Activated naive CD4-positive, alpha-beta T cell treated with anti-CD3 and anti-CD28 coated beads for 36 hours (primary cell): ENCODE measurements at regions not wholly inside any gene's neighbourhood (a gene's known extent, or its start where the extent isn't known, plus 50 kb on each side); places are given as distances from the start of the nearest gene placed in this dataset.
"Not testable (repeated sequence)": the region's sequence is repeated elsewhere in the genome, so short reads cannot be mapped to it uniquely, and the experiment has no call there.

Source experiments
- CTCF ChIA-PET: fragments of 350-600 bp; sonication (Branson Sonifier 250); formaldehyde crosslinking; loops from one replicate; lab custom pipeline; 2021; ENCODE audit warnings: antibody characterized with exemption; lab: Charles Lee
- DNase-seq: peaks from one replicate; pipeline ENCODE4 v3.0.0-alpha.2; 2020
- H3K27ac Mint-ChIP-seq: one replicate; pipeline ENCODE4 v1.8.0; 2021; ENCODE audit warnings: mild to moderate bottlenecking, mixed read lengths
- H3K27me3 Mint-ChIP-seq: one replicate; pipeline ENCODE4 v1.8.0; 2021; ENCODE audit warnings: low read depth, mixed read lengths
- H3K36me3 Mint-ChIP-seq: one replicate; pipeline ENCODE4 v1.8.0; 2021; ENCODE audit warnings: low read depth, mixed read lengths
- H3K4me1 Mint-ChIP-seq: one replicate; pipeline ENCODE4 v1.8.0; 2021; ENCODE audit warnings: low read depth, mixed read lengths
- H3K4me3 Mint-ChIP-seq: one replicate; pipeline ENCODE4 v1.8.0; 2021; ENCODE audit warnings: mild to moderate bottlenecking, moderate library complexity, mixed read lengths
- H3K9me3 Mint-ChIP-seq: one replicate; pipeline ENCODE4 v1.8.0; 2021; ENCODE audit warnings: mixed read lengths
- intact Hi-C: fragments of 100-400 bp; cut with micrococcal nuclease; formaldehyde crosslinking; loops from one replicate; pipeline ENCODE4 v1.15.1; 2023

DNA sequence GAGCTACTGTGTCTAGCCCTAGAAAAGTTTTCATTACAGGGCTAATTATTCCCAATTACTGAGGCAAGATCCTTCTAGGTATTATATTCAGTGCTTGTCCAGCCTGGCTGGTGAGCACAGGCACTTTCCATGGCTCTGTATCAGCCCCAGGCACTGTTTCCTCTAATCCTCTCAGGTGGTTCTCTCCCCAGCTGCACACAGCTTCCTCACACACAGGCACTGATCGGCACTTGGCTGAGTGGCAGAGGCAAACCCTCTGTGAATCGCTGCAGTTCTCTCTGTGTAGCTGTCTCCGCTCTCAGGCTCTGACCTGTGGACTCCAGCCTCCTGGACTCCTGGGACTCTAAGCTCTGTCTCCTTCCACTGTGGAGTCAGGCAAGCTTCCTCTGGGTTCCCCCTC, 318.1 kb downstream of the KLF13 start:
- DNase-seq, H3K4me1 Mint-ChIP-seq, H3K27ac Mint-ChIP-seq, H3K36me3 Mint-ChIP-seq, H3K4me3 Mint-ChIP-seq, H3K9me3 Mint-ChIP-seq, CTCF ChIA-PET, H3K27me3 Mint-ChIP-seq: not testable (repeated sequence)
- intact Hi-C loops: loop anchor here (5.0 kb wide), 1 partner anchor 333 kb away; no protein-coding TSS in a partner anchor

DNA sequence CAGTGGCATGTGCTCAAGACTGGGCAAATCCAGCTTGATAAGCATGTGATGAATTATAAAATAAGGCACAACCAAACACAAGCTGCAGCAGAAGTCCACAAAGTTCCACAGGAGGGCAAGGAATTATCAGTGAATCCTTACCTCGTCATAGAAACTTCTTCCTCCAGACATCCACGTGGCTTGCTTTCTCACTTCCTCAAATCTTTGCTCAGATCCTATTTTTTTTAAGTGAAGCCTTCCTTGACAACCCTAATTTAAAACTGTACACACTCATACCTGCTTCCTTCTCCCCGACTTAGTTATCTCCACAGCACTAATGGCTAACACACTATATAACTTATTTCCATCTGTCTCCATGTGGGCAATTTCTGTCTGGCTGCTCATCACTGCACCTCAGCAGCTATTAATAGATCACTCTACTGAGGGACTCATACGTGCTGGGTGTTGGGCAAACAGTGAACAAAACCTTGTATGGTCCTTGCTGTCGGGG, 320.7 kb downstream of the KLF13 start:
- H3K4me3 Mint-ChIP-seq, H3K27ac Mint-ChIP-seq, H3K4me1 Mint-ChIP-seq, H3K27me3 Mint-ChIP-seq, H3K36me3 Mint-ChIP-seq, CTCF ChIA-PET, DNase-seq, H3K9me3 Mint-ChIP-seq: not testable (repeated sequence)
- intact Hi-C loops: loop anchor here (5.0 kb wide), 1 partner anchor 330 kb away; no protein-coding TSS in a partner anchor

DNA sequence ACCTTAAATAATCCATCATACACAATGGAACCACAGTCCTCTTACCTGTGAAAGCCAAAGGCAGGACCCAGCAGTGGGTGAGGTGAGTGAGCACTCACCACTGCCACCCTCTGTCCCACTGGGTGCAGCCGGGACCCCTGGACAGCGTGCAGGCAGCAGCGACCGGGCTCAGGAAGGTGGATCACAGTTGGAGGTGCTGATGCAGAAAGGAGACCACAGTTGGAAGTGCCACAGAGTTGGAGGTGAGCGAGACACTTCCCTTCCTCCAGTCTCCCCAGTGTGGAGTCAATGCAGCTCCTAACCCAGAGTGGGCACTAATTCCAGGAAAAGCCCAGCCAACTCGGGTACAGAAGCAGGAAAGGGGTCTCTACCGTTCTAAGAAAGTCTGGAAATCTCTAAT, 323.0 kb downstream of the KLF13 start:
- not testable (repeated sequence) for H3K9me3 Mint-ChIP-seq, H3K27ac Mint-ChIP-seq, H3K36me3 Mint-ChIP-seq, H3K4me3 Mint-ChIP-seq, DNase-seq, H3K27me3 Mint-ChIP-seq, H3K4me1 Mint-ChIP-seq
- intact Hi-C loops: loop anchor here (2.0 to 5.0 kb wide), 2 partner anchors 219 to 328 kb away; no protein-coding TSS in a partner anchor
- CTCF ChIA-PET: interaction anchor here (0.7 kb wide), 1 partner anchor 226 kb away, joined by 3 read pairs; no protein-coding TSS in a partner anchor

DNA sequence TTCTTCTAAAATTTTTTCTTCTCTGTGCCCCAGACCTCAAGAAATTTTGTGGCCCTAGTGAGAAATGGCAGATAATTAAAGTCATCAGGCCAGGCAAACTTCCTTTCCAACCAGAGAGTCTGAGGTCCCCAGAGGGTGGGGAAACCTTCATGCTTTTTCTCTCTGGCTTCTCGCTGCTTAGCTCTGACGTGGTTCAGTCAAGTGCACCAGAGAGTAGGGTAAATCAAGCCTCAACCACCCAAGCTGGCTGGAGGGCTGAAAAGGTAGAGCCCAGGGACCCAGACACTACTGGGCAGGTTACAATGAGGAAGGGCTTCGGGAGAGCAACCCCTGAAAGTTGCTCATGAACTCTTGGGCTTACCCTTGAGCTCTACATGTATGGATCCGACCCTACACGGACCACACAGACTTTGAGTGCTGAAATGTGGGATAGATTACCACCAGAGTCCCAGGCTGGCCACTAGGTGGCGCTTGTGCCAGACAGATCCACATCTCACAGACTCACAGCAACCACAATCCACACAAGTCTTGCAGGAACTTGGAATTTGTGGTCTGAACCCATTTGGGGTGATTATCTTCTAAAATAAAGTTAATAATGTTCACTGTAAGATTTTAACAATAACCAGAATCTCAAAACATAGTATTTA, 323.5 kb downstream of the KLF13 start:
- peak; percentile 76 for DNase-seq
- intact Hi-C loops, H3K27me3 Mint-ChIP-seq, H3K36me3 Mint-ChIP-seq, H3K4me3 Mint-ChIP-seq, CTCF ChIA-PET, H3K27ac Mint-ChIP-seq, H3K9me3 Mint-ChIP-seq, H3K4me1 Mint-ChIP-seq: not testable (repeated sequence)

DNA sequence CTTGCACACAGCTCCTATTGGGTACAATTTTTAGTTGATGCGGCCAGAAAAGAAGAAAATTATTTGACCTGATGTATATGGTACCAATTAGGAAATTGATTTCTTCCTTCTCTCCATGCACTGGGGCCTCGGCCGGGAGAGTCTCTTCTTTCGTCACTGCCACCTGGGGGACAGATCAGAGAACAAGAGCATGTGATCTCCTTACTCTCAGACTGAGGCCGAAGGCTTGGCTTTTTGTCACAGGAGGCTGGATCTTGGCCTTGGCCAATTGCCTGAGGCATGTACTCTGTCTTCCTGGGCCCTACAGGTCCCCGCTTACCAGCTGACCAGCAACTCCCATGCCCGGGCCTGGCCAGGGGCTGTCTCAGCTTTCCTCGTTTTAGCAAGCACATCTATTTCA, 330.3 kb downstream of the KLF13 start:
- H3K4me1 Mint-ChIP-seq, H3K36me3 Mint-ChIP-seq, H3K9me3 Mint-ChIP-seq, H3K4me3 Mint-ChIP-seq, H3K27ac Mint-ChIP-seq, H3K27me3 Mint-ChIP-seq, CTCF ChIA-PET, intact Hi-C loops, DNase-seq: not testable (repeated sequence)

DNA sequence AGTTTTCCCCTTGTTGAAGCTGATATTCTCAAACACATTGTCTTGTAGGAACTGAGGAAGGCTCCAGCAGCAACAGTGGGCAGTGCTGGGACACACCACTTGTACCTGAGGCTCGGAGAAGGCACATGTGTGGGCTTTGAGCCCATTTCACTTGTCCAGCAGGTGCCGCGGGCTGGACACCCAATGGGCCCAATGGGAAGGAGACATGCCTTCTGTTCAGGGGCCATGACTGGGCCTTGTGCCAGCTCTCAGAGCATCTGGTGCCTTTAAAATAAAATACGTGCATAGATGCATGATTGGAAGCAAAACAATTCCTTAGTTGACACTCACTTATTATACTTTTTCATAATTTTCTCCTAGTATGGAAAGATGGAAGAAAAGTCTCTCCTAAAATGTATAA, 334.2 kb downstream of the KLF13 start:
- Mint-ChIP-seq H3K4me3 (no peak overlapping the region), H3K4me1 (no peaks in the 10 kb centered on the region), H3K27me3 (peaks cover 11% of the 10 kb centered on the region), H3K9me3 (no peaks in the 10 kb centered on the region), H3K27ac (no peak overlapping the region), H3K36me3 (no peaks in the 10 kb centered on the region)
- intact Hi-C loops: no loop called here
- DNase-seq: no peak
- CTCF ChIA-PET: no interaction called here

DNA sequence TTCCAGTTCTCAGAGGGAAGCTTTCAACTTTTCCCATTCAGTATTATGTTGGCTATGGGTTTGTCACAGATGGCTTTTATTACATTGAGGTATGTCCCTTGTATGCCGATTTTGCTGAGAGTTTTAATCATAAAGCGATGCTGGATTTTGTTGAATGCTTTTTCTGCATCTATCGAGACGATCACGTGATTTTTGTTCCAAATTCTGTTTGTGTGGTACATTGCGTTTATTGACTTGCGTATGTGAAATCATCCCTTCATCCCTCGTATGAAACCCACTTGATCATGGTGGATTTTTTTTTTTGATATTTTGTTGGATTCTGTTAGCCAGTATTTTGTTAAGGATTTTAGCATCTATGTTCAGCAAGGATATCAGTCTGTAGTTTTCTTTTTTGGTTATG, 339.1 kb downstream of the KLF13 start:
- H3K27ac Mint-ChIP-seq, H3K4me1 Mint-ChIP-seq, CTCF ChIA-PET, H3K4me3 Mint-ChIP-seq, H3K36me3 Mint-ChIP-seq, DNase-seq, intact Hi-C loops, H3K9me3 Mint-ChIP-seq: not testable (repeated sequence)
- H3K27me3 Mint-ChIP-seq: peaks cover 18% of the 10 kb centered on the region

DNA sequence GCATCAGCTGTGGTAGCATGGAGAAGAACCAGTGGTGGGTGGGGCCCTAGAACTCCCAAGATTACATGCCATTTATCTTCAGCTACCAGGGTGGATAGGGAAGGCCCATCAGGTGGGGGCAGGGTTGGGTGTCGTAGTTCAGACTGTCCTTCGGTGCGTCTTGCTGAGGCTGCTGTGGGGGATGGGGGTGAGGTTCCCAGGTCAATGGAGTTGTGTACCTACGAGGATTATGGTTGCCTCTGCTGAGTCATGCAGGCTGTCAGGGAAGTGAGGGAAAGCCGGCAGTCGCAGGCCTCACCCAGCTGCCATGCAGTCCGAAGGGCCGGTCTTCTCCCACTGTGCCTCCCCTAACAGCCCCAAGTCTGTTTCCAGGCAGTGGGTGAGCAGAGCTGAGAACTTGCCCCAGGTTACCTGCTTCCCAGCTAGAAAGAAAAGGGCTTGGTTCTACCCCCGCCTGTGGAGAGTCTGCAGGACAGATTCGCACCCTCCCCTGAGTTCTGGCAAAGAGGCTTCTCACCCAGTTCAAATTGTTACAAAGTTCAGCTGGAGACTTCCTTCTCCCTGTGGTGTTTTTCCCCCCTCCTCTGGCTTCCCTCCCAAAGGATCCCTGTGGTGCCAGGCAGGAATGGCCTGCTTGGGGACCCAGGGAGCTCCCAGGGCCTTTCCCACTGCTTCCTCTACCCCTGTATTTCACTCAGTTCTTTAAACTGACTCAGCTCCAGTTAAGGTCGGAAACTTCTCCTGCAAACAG, 342.7 kb downstream of the KLF13 start:
- H3K4me1 Mint-ChIP-seq, CTCF ChIA-PET: not testable (repeated sequence)
- peaks cover 19% of the 10 kb centered on the region for H3K27me3 Mint-ChIP-seq

DNA sequence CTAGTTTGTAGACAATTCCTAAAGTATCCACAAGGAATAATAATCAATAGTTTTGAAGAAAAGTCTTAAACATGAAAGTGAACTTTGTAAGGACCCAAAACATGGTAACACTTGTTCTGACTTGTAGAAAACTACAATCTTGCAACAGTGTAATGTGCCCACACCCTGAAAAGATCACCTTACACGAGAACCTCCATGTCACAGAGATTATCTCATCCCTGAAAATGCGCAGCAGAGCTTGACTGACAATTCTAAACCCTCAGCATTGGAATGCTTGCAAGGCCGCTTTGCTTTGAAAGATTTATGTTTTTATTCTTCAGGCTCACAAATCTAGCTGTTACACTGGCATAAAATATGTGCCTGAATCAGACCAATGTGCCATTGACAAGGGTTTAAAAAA, 346.6 kb downstream of the KLF13 start:
- H3K4me3 Mint-ChIP-seq, intact Hi-C loops, H3K27ac Mint-ChIP-seq, H3K9me3 Mint-ChIP-seq, CTCF ChIA-PET, H3K36me3 Mint-ChIP-seq, DNase-seq, H3K4me1 Mint-ChIP-seq: not testable (repeated sequence)
- peaks cover 16% of the 10 kb centered on the region for H3K27me3 Mint-ChIP-seq

More for the DNA sequence above, 342.7 kb downstream of the KLF13 start:
- H3K27ac Mint-ChIP-seq, H3K9me3 Mint-ChIP-seq, H3K36me3 Mint-ChIP-seq, DNase-seq, H3K4me3 Mint-ChIP-seq, intact Hi-C loops: not testable (repeated sequence)

DNA sequence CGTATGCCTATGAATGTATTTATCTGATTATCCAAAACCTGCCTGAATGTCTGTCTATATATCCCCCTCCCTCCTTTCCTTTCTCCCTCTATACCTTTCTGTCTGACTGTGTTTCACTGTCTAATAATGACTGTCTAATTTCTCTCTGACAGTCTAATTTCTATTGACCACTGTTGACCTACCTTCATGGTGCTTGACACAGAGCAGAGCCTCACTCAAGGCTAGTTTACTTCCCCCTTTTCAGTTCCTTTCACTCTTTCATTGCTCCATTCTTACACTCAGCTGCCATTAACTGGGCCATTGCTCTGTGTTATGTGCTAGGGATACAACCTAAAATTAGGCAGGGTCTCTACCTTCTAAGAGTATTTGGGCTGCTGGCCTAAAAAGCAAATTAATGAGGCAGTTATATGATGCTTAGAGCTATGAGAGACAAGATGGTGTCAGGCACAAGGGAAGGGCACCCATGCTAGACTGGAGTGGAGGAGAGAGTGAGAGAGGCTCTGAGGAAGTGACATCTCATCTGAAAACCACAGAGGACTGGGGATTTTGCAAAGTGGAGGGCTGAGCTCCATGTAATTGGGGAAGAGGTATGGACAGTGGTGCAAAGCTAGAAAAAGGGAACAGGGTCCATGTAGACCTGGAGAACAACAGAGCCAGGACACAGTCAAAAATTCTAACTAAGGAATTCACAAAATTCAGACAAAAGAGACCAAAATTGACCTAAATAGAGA, 348.6 kb upstream of the CHRNA7 start:
- H3K4me1 Mint-ChIP-seq, DNase-seq, H3K36me3 Mint-ChIP-seq, intact Hi-C loops, H3K27ac Mint-ChIP-seq, CTCF ChIA-PET, H3K27me3 Mint-ChIP-seq, H3K9me3 Mint-ChIP-seq, H3K4me3 Mint-ChIP-seq: not testable (repeated sequence)

DNA sequence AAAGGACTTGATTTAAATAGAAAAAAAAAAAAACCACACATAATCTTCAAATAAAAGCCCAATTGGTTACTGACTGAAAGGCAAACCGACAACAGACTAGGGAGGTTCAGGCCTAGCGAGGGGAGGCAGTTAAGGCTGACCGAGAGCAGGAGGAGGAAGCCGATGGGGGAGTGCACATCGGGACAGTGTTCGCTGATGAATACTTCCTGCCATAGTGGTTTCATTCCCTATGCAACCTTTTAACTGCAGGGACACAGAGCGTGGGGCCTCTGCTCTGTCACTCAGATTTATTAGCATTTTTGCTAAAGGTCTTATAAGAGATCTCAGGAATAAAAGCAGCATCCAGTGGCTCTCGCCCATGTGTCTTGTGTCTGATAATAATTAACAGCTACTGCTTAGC, 343.2 kb upstream of the CHRNA7 start:
- intact Hi-C loops, H3K36me3 Mint-ChIP-seq, H3K4me1 Mint-ChIP-seq, H3K9me3 Mint-ChIP-seq, H3K4me3 Mint-ChIP-seq, H3K27ac Mint-ChIP-seq, CTCF ChIA-PET, DNase-seq: not testable (repeated sequence)
- peaks cover 11% of the 10 kb centered on the region for H3K27me3 Mint-ChIP-seq

DNA sequence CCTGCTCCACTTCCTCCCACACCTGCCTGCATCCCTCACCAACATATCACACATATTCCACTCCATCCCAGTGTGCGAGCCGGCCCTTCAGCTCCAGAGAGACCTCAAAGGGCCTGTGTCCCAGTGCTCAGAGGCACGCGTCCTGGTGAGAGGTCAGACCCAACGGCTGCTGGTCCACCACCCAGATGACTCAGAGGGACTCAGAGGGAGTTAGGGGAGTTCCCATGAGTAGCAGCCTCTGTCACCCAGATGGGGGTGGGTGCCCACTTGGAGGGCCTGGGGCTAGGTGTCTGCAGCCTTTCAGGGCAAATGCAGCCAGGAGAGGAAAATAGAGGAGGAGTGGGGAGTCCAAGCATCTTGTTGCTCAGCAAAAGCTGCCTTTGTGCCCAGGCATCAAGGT, 333.8 kb upstream of the CHRNA7 start:
- DNase-seq, intact Hi-C loops, H3K36me3 Mint-ChIP-seq, H3K4me1 Mint-ChIP-seq, H3K27me3 Mint-ChIP-seq, CTCF ChIA-PET, H3K4me3 Mint-ChIP-seq, H3K9me3 Mint-ChIP-seq, H3K27ac Mint-ChIP-seq: not testable (repeated sequence)
